HEK293 (cell line): ENCODE measurements at regions not wholly inside any gene's neighbourhood (a gene's known extent, or its start where the extent isn't known, plus 50 kb on each side); places are given as distances from the start of the nearest gene placed in this dataset.

ENCODE experiments used
- GLIS1 ChIP-seq: fragments of 450-650 bp; formaldehyde crosslinking; IDR thresholded peaks from 2 replicates; pipeline ENCODE4 v1.5.1; 2016; ENCODE audit warnings: missing biosample characterization, missing genetic modification characterization
- KLF1 ChIP-seq: fragments of 450-650 bp; formaldehyde crosslinking; IDR thresholded peaks from 2 replicates; pipeline ENCODE4 v1.5.1; 2016; ENCODE audit warnings: missing biosample characterization, missing genetic modification characterization
- KLF10 ChIP-seq: fragments of 450-650 bp; IDR thresholded peaks from 2 replicates; pipeline ENCODE4 v1.5.1; 2018; ENCODE audit warnings: missing biosample characterization, mild to moderate bottlenecking, missing genetic modification characterization
- KLF16 ChIP-seq: fragments of 450-650 bp; formaldehyde crosslinking; IDR thresholded peaks from 2 replicates; pipeline ENCODE4 v1.5.1; 2017; ENCODE audit warnings: missing biosample characterization, missing genetic modification characterization
- KLF8 ChIP-seq: fragments of 450-650 bp; formaldehyde crosslinking; IDR thresholded peaks from 2 replicates; pipeline ENCODE4 v1.5.1; 2016; ENCODE audit warnings: missing biosample characterization, missing genetic modification characterization
- REPIN1 ChIP-seq: fragments of 450-650 bp; formaldehyde crosslinking; IDR thresholded peaks from 2 replicates; pipeline ENCODE4 v1.5.1; 2017; ENCODE audit warnings: missing biosample characterization, missing genetic modification characterization, low read depth
- SALL2 ChIP-seq: fragments of 450-650 bp; formaldehyde crosslinking; IDR thresholded peaks from 2 replicates; pipeline ENCODE4 v1.5.0; 2017; ENCODE audit warnings: missing biosample characterization, mild to moderate bottlenecking, missing genetic modification characterization, borderline replicate concordance
- SP7 ChIP-seq: fragments of 450-650 bp; formaldehyde crosslinking; IDR thresholded peaks from 2 replicates; pipeline ENCODE4 v1.5.1; 2016; ENCODE audit warnings: missing biosample characterization, missing genetic modification characterization
- ZBTB20 ChIP-seq: fragments of 450-650 bp; formaldehyde crosslinking; IDR thresholded peaks from 2 replicates; pipeline ENCODE4 v1.5.1; 2016; ENCODE audit warnings: missing biosample characterization, missing genetic modification characterization
- ZFHX2 ChIP-seq: fragments of 450-650 bp; formaldehyde crosslinking; conservative IDR thresholded peaks from 2 replicates; pipeline ENCODE4 v1.5.1; 2016; ENCODE audit warnings: missing biosample characterization, missing genetic modification characterization
- ZIC2 ChIP-seq: fragments of 450-650 bp; formaldehyde crosslinking; IDR thresholded peaks from 2 replicates; pipeline ENCODE4 v1.5.1; 2016; ENCODE audit warnings: missing biosample characterization, missing genetic modification characterization
- ZNF10 ChIP-seq: fragments of 450-650 bp; formaldehyde crosslinking; IDR thresholded peaks from 2 replicates; pipeline ENCODE4 v1.5.1; 2017; ENCODE audit warnings: missing biosample characterization, missing genetic modification characterization
- ZNF112 ChIP-seq: fragments of 450-650 bp; formaldehyde crosslinking; IDR thresholded peaks from 2 replicates; pipeline ENCODE4 v1.5.0; 2017; ENCODE audit warnings: missing biosample characterization, missing genetic modification characterization
- ZNF140 ChIP-seq: fragments of 450-650 bp; formaldehyde crosslinking; IDR thresholded peaks from 2 replicates; pipeline ENCODE4 v1.5.1; 2016; ENCODE audit warnings: missing biosample characterization, missing genetic modification characterization
- ZNF2 ChIP-seq: fragments of 450-650 bp; formaldehyde crosslinking; IDR thresholded peaks from 2 replicates; pipeline ENCODE4 v1.5.1; 2016; ENCODE audit warnings: missing biosample characterization, missing genetic modification characterization
- ZNF239 ChIP-seq: fragments of 450-650 bp; formaldehyde crosslinking; IDR thresholded peaks from 2 replicates; pipeline ENCODE4 v1.5.1; 2016; ENCODE audit warnings: missing biosample characterization, missing genetic modification characterization
- ZNF24 ChIP-seq: fragments of 450-650 bp; formaldehyde crosslinking; IDR thresholded peaks from 2 replicates; pipeline ENCODE4 v1.5.1; 2016; ENCODE audit warnings: missing biosample characterization, missing genetic modification characterization
- ZNF366 ChIP-seq: fragments of 450-650 bp; formaldehyde crosslinking; conservative IDR thresholded peaks from 2 replicates; pipeline ENCODE4 v1.5.1; 2016; ENCODE audit warnings: missing biosample characterization, missing genetic modification characterization
- ZNF404 ChIP-seq: fragments of 450-650 bp; formaldehyde crosslinking; IDR thresholded peaks from 2 replicates; pipeline ENCODE4 v1.5.1; 2017; ENCODE audit warnings: missing biosample characterization, missing genetic modification characterization
- ZNF473 ChIP-seq: fragments of 450-650 bp; formaldehyde crosslinking; IDR thresholded peaks from 2 replicates; pipeline ENCODE4 v1.5.1; 2017; ENCODE audit warnings: missing biosample characterization, missing genetic modification characterization
- ZNF529 ChIP-seq: fragments of 450-650 bp; formaldehyde crosslinking; IDR thresholded peaks from 2 replicates; pipeline ENCODE4 v1.5.1; 2017; ENCODE audit warnings: missing genetic modification characterization, missing biosample characterization; ENCODE audit not compliant: insufficient replicate concordance
- ZNF555 ChIP-seq: fragments of 450-650 bp; formaldehyde crosslinking; conservative IDR thresholded peaks from 2 replicates; pipeline ENCODE4 v1.5.1; 2017; ENCODE audit warnings: missing biosample characterization, mild to moderate bottlenecking, missing genetic modification characterization, inconsistent platforms
- ZNF654 ChIP-seq: fragments of 450-650 bp; formaldehyde crosslinking; IDR thresholded peaks from 2 replicates; pipeline ENCODE4 v1.5.1; 2016; ENCODE audit warnings: low read depth, missing biosample characterization, missing genetic modification characterization
- ZNF658 ChIP-seq: fragments of 450-650 bp; formaldehyde crosslinking; IDR thresholded peaks from 2 replicates; pipeline ENCODE4; 2016; ENCODE audit warnings: missing biosample characterization, missing genetic modification characterization
- ZNF660 ChIP-seq: fragments of 450-650 bp; IDR thresholded peaks from 2 replicates; pipeline ENCODE4 v1.5.1; 2018; ENCODE audit warnings: missing biosample characterization, mild to moderate bottlenecking, missing genetic modification characterization
- ZNF692 ChIP-seq: fragments of 450-650 bp; formaldehyde crosslinking; IDR thresholded peaks from 2 replicates; pipeline ENCODE4 v1.5.1; 2016; ENCODE audit warnings: missing biosample characterization, missing genetic modification characterization
- ZNF776 ChIP-seq: fragments of 450-650 bp; formaldehyde crosslinking; IDR thresholded peaks from 2 replicates; pipeline ENCODE4 v1.5.0; 2017; ENCODE audit warnings: missing biosample characterization, missing genetic modification characterization, borderline replicate concordance
- ZSCAN16 ChIP-seq: fragments of 450-650 bp; formaldehyde crosslinking; IDR thresholded peaks from 2 replicates; pipeline ENCODE4 v1.5.1; 2016; ENCODE audit warnings: missing biosample characterization, missing genetic modification characterization
- ZXDB ChIP-seq: fragments of 450-650 bp; formaldehyde crosslinking; IDR thresholded peaks from 2 replicates; pipeline ENCODE4 v1.5.1; 2016; ENCODE audit warnings: missing biosample characterization, missing genetic modification characterization
- TF ChIP-seq, protein P1 (sequence below): fragments of 450-650 bp; formaldehyde crosslinking; IDR thresholded peaks from 2 replicates; pipeline ENCODE4 v1.5.1; 2016; ENCODE audit warnings: missing biosample characterization, missing genetic modification characterization
- TF ChIP-seq, protein P2 (sequence below): fragments of 450-650 bp; formaldehyde crosslinking; IDR thresholded peaks from 2 replicates; pipeline ENCODE4 v1.5.1; 2016; ENCODE audit warnings: missing biosample characterization, missing genetic modification characterization
- TF ChIP-seq, protein P3 (sequence below): fragments of 450-650 bp; formaldehyde crosslinking; conservative IDR thresholded peaks from 2 replicates; pipeline ENCODE4 v1.5.1; 2016; ENCODE audit warnings: low read depth, missing biosample characterization, missing genetic modification characterization

- TF ChIP-seq ZNF529 (tag by site-specific recombination) = no peak
- TF ChIP-seq ZNF10 (tag by site-specific recombination) = no peak
- peak; percentile 59 for TF ChIP-seq KLF16 (tag by site-specific recombination)
- TF ChIP-seq ZNF112 (tag by site-specific recombination) = no peak
- no peak for TF ChIP-seq ZNF658
- 0 out of 2 replicates have a peak, but pooled peaks have one; percentile 21 for TF ChIP-seq ZXDB (tag by site-specific recombination)
- TF ChIP-seq, protein P1, sequence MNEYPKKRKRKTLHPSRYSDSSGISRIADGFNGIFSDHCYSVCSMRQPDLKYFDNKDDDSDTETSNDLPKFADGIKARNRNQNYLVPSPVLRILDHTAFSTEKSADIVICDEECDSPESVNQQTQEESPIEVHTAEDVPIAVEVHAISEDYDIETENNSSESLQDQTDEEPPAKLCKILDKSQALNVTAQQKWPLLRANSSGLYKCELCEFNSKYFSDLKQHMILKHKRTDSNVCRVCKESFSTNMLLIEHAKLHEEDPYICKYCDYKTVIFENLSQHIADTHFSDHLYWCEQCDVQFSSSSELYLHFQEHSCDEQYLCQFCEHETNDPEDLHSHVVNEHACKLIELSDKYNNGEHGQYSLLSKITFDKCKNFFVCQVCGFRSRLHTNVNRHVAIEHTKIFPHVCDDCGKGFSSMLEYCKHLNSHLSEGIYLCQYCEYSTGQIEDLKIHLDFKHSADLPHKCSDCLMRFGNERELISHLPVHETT (tag by site-specific recombination) = no peak
- TF ChIP-seq ZNF660 (tag by site-specific recombination) = peak; percentile 89
- TF ChIP-seq ZNF776 (tag by site-specific recombination) = no peak
- TF ChIP-seq ZNF24 = peak; percentile 85
- peak; percentile 94 for TF ChIP-seq ZFHX2 (tag by site-specific recombination)
- 0 out of 2 replicates have a peak, but pooled peaks have one; percentile 25 for TF ChIP-seq ZNF2 (tag by site-specific recombination)
- peak; percentile 98 for TF ChIP-seq KLF1 (tag by site-specific recombination)
- no peak for TF ChIP-seq ZSCAN16 (tag by site-specific recombination)
- no peak for TF ChIP-seq REPIN1 (tag by site-specific recombination)
- no peak for TF ChIP-seq ZIC2 (tag by site-specific recombination)
- TF ChIP-seq GLIS1 = 0 out of 2 replicates have a peak, but pooled peaks have one; percentile 10
- TF ChIP-seq ZNF555 (tag by site-specific recombination) = no peak
- TF ChIP-seq KLF10 = peak; percentile 83
- peak; percentile 46 for TF ChIP-seq ZNF366
- no peak for TF ChIP-seq ZNF654 (tag by site-specific recombination)
- TF ChIP-seq, protein P2, sequence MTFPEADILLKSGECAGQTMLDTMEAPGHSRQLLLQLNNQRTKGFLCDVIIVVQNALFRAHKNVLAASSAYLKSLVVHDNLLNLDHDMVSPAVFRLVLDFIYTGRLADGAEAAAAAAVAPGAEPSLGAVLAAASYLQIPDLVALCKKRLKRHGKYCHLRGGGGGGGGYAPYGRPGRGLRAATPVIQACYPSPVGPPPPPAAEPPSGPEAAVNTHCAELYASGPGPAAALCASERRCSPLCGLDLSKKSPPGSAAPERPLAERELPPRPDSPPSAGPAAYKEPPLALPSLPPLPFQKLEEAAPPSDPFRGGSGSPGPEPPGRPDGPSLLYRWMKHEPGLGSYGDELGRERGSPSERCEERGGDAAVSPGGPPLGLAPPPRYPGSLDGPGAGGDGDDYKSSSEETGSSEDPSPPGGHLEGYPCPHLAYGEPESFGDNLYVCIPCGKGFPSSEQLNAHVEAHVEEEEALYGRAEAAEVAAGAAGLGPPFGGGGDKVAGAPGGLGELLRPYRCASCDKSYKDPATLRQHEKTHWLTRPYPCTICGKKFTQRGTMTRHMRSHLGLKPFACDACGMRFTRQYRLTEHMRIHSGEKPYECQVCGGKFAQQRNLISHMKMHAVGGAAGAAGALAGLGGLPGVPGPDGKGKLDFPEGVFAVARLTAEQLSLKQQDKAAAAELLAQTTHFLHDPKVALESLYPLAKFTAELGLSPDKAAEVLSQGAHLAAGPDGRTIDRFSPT (tag by site-specific recombination) = peak; percentile 83
- no peak for TF ChIP-seq ZNF239 (tag by site-specific recombination)
- peak; percentile 48; the same call in 1 of the 2 replicates for TF ChIP-seq KLF8 (tag by site-specific recombination)
- peak; percentile 93 for TF ChIP-seq SP7 (tag by site-specific recombination)
- TF ChIP-seq ZNF140 (tag by site-specific recombination) = no peak
- TF ChIP-seq, protein P3, sequence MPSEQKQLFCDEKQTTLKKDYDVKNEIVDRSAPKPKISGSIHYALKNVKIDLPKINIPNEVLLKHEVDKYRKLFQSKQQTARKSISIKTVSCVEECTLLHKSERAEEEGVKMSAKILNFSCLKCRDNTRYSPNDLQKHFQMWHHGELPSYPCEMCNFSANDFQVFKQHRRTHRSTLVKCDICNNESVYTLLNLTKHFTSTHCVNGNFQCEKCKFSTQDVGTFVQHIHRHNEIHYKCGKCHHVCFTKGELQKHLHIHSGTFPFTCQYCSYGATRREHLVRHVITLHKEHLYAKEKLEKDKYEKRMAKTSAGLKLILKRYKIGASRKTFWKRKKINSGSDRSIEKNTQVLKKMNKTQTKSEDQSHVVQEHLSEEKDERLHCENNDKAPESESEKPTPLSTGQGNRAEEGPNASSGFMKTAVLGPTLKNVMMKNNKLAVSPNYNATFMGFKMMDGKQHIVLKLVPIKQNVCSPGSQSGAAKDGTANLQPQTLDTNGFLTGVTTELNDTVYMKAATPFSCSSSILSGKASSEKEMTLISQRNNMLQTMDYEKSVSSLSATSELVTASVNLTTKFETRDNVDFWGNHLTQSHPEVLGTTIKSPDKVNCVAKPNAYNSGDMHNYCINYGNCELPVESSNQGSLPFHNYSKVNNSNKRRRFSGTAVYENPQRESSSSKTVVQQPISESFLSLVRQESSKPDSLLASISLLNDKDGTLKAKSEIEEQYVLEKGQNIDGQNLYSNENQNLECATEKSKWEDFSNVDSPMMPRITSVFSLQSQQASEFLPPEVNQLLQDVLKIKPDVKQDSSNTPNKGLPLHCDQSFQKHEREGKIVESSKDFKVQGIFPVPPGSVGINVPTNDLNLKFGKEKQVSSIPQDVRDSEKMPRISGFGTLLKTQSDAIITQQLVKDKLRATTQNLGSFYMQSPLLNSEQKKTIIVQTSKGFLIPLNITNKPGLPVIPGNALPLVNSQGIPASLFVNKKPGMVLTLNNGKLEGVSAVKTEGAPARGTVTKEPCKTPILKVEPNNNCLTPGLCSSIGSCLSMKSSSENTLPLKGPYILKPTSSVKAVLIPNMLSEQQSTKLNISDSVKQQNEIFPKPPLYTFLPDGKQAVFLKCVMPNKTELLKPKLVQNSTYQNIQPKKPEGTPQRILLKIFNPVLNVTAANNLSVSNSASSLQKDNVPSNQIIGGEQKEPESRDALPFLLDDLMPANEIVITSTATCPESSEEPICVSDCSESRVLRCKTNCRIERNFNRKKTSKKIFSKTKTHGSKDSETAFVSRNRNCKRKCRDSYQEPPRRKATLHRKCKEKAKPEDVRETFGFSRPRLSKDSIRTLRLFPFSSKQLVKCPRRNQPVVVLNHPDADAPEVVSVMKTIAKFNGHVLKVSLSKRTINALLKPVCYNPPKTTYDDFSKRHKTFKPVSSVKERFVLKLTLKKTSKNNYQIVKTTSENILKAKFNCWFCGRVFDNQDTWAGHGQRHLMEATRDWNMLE (tag by site-specific recombination) = 0 out of 2 replicates have a peak, but pooled peaks have one; percentile 14
- 0 out of 2 replicates have a peak, but pooled peaks have one; percentile 47 for TF ChIP-seq ZNF692
- peak; percentile 51; the same call in 1 of the 2 replicates for TF ChIP-seq ZBTB20
- TF ChIP-seq ZNF404 (tag by site-specific recombination) = no peak
- TF ChIP-seq SALL2 (tag by site-specific recombination) = no peak
- no peak for TF ChIP-seq ZNF473 (tag by site-specific recombination)
Measured at GRCh38 chr12:90090929-90091651, 382.5 kb upstream of the ATP2B1 start (continued).
